Right renal pelvis (tissue), 4 donors: ENCODE measurements at regions not wholly inside any gene's neighbourhood (a gene's known extent, or its start where the extent isn't known, plus 50 kb on each side); places are given as distances from the start of the nearest gene placed in this dataset.
"Not testable (repeated sequence)": the region's sequence is repeated elsewhere in the genome, so short reads cannot be mapped to it uniquely, and the experiment has no call there.

Experiments
- DNase-seq, 4 donors: peaks; one replicate each; pipeline ENCODE4 v3.0.0-alpha.2; 2013; ENCODE audit warnings: low read depth in 4 of 4, low spot score in 3 of 4, missing footprints in 1 of 4

DNA sequence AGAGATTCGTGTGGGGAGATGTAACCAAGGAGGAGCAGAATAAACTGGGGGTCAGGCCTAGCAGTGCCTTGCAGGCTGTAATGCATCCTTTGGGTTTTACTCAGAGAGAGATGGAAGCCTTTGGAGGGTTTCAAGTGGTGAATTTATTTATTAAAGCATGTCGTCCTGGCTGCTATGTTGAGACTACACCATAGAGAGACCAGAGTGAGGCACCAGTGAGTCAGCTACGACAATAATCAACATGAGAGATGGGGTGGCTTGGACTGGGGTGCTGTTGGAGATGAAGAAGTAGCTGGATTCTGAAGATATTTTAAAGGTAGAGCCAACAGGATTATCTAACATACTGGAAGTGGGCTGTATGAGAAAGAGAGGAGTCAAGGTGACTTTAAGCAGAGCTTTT, 335.3 kb upstream of the ARHGEF26 start:
- no peak for DNase-seq

DNA sequence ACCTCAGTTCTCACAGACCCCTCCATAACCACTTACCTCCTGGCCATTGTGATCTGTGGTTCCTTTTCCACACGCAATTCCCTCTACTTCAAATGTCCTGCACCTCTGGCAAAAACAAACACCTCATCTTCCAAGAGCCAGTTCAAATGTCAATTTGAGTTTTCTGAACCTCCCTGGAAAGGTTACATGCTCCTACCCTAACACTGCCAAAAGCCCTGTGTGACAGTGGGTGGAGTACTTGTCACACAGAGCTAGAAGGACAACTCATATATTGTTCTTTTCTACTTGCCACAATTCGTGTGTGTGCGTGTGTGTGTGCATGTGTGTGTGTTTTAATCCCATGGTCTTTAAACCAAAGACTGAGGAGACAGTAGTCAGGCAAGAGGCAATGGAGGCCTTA, 331.8 kb upstream of the ARHGEF26 start:
- DNase-seq: no peak

DNA sequence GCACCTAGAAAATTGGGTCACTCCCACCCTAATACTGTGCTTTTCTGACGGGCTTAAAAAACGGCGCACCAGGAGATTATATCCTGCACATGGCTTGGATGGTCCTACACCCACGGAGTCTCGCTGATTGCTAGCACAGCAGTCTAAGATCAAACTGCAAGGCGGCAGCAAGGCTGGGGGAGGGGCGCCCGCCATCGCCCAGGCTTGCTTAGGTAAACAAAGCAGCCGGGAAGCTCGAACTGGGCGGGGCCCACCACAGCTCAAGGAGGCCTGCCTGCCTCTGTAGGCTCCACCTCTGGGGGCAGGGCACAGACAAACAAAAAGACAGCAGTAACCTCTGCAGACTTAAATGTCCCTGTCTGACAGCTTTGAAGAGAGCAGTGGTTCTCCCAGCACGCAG, 324.1 kb upstream of the ARHGEF26 start:
- not testable (repeated sequence) for DNase-seq

DNA sequence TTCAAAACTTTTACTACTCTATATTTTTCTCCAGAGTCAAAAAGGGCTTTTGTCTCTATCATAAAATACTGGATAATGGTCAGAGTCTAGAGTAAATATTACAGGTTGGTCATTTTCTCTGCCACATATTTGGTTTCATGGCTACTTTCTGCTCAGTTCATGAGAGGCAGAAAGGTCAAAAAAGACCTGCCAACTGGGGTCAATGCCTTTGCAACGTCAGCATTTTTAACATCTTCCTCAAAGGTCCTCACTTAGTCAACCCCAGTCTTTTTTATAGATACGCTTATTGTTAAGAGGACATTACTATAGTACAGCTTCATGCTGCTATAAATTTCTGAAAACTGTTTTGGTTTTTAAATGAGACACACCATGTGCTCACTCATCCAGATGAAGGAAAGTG, 312.1 kb upstream of the ARHGEF26 start:
- DNase-seq: no peak

DNA sequence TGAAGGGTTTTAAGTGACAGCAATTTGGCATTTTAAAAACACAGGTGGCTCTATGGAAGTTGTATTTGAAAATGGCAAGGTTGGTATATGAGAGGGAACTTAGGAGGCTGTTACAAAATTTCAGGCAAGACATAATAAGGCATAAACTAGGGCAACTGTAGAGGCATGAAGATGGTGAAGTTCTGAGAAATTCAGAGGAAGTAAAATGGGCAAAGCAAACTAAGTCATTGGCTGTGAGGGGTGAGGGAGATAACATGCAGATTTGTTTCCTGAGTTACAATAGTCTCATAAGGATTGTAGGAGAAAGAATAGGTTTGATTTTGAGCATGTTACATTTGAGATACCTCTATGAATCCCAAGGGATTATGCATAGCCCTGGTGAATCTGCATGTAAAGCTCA, 302.9 kb upstream of the ARHGEF26 start:
- no peak for DNase-seq

DNA sequence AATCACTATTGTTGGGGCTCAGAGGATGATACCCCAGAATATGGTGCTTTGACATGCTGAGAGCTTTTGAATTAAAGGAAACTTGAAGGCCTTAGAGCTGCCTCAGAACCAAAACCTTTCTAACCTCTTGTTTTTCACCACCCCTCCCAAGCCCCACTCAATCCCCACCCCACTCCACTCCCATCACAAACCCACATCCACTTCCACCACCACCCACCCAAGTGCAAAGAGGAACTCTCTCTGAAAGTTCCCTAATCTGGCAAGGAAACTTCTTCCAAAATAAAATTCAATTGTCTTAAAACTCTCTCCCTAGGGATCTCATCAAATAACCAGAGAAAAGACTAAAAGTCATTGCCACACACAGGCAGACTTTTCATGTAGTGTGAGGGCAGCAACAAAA, 301.2 kb upstream of the ARHGEF26 start:
- DNase-seq: no peak

DNA sequence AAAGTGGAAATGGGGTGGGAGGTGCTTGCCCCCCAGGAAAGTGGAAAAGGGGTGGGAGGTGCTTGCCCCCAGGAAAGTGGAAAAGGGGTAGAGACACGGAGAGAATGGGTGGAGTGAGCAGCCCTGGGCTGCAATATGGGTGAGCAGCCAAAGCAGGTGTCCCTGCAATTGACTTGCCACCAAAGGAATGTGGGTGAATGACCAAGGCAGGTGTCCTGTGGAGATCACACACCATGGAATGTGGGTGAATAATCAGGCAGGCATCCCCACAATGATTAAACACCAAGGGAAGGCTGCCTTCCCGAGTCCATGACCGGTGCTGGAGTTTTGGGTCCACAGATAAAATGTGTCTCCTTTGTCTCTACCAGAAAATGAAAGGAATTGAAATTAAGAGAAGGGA, 292.8 kb upstream of the ARHGEF26 start:
- DNase-seq: not testable (repeated sequence)

DNA sequence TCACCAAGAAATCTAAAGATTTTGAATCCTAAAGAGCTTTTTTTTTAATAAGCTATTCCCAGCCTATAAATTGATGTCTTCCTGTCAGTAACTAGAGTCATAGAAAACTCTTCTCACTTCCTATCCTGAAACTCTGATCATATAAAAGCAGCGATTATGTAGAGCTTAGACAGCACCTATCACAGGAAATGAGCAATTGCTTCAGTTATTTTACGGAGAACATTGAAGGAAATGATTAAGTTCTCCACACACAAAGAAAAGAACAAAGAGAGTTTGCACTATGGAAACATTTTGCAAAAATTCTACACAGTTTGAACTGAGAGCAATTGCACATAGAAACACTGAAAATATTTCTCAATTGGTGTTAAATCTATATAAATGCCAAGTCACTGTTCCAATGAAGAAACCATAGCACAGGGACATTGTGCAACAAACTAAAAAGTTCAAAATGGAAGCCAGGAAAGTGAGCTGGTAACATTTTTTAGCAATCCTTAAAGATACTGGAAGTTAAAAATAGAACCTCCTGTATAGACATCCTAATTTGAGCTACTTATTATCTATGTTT, 291.5 kb upstream of the ARHGEF26 start:
- no peak for DNase-seq

DNA sequence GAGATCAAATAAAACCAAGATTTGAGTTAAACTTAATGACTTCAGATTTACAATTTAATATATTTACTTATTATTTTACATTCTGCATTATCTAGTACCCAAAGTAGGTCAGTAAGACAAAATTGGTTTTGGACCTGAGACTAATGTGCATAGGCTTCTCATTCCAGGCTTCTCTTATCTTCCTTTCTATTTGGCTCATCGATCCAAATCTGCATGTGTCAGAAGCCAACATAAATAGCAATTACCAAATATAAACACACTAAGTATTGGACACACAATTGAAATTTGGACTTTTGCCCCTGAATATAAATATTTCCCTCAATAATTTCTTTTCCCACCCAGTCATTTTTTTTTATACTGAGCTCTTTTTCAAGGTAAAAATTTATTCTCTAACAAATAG, 290.6 kb upstream of the ARHGEF26 start:
- no peak for DNase-seq

DNA sequence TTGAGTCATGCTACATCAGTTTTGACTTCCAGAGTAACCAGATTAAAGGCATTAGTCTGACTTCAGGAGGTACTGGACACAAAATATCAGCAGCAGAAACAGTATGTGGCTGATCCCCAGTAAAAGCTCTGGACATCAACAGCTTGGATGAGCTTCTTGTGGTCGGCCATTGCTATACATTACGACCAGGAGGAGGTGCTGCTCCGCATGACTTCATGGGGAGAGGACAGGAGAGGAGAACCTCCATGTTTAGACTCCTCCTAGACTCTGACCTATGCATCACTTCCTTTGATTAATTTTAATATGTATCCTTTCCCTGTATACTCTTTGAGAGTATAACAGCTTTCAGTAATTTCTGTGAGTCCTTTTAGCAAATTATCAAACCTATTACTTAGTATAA, 285.6 kb upstream of the ARHGEF26 start:
- DNase-seq: no peak

DNA sequence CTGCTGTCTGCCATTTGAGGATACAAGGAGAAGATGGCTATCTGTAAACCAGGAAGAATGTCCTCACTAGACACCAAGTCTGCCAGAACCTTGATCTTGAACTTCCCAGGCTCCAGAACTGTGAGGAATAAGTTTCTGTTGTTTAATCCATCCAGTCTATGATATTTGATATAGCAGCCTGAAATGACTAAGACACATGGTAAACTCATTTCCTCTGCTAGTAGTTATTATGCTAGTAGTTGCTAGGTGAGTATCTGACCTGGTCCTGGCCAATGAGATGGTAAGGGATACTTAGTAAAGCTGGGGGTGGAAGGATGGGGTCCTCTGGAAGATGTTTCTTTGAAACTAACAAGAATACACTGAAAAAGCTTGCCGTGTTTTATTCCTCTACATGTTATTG, 280.7 kb upstream of the ARHGEF26 start:
- DNase-seq: no peak

DNA sequence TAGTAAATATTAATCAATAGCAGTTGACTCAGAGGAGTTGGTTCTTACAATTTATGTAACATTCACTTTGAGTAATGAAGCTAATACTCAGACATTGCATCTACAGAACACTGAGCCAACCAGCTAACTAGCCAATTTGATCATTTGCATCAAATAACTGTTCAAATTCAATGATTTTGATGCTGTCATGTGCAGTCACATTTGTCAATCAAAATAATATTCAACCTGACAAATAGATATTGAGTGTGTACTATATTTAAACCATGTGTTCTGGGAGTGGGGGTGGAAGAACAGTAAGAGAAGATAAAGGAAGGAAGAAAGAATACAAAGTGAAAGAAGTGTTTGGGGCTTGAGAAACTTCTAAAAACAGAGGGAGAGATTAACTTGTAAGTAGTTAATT, 277.2 kb upstream of the ARHGEF26 start:
- no peak for DNase-seq

DNA sequence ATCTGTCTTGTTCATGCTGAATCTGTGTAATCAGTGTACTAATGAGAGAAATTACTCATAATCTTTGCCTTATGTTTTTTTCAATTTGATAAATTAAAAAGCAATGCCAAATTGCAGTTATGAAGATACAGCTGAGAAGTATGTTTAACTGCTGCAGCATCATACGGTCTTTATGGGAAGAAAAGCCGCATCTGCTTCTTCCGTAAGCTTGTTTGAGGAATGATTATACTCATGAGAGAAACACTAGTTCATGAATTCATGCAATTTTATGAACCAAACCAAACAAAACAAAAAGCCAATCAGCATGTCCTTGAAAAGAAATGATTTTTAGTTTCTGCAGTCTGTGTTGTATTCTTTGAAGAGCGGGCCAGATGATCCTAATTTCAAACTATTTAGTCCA, 275.9 kb upstream of the ARHGEF26 start:
- DNase-seq: no peak

DNA sequence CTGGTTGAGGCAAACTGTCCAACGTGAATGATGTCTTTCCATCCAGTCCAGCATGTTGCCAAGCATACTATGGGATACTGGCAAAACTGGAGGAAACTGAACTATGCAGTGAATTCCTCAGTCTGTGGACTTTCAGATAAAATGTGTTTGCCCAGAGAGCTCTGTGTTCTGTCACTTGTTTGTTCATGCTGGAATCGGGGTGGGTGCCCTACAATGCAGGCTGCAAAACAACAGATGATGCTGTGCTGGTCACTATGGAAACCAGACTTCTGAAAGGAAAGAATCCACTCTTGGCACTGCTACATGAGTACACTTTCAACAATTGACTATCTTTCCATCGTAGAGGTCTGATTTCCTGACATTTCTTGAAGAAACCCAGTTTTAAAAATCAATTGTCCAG, 272.5 kb upstream of the ARHGEF26 start:
- DNase-seq: no peak

DNA sequence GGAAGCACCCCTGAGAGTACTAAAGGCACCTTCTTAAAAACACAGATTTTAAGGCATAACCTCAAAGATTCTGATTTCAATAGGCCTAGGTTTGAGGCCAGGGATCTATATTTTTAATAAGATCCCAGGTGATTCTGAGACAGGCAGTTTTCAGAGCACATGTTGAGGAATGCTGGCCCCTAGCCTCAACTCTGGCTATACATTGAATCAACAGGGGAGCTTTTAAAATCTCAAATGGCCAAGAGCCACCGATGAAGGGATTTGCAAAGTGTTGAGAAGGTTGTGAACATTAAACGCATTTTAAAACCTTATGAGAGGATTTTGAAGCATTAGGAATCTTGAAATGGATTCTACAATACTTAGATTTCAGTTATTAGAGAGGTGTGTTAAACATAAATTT, 268.8 kb upstream of the ARHGEF26 start:
- DNase-seq: no peak

DNA sequence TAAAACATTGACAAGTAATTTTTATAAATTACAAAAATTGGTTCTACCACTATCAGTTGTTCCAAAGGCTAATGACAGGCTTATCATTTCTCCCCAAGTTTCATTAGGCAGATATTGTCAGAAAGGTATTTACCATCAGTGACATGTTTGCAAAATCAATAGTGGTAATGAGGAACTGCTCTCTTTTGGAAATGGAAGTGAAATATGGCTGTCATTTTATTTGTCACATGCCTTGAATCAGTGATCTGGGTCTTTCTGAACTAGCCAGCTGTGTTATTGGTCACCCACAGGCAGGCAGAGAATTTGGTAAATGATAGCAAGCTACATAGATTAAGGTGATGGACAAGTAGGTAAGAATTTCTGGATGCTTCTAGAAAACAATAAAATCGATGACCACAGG, 268.0 kb upstream of the ARHGEF26 start:
- DNase-seq: no peak

DNA sequence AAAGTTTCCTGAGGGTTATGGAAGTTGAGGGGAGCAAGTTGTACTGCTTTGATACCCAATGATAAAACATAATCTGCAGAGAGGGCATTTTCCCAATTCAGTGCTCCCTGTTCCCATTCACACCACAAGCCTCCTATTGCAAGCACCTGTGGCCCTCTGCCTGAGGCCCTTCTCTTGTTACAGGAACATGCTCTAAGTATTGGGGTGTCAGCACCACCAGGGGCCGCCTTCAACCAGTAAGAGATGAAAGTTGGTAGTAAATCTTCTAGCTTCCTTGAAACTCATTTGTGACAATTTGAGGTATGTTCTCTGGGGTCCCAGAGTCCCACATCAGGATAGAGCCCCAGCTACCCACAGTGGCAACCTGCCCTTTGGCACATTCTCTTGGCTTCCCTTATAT, 265.4 kb upstream of the ARHGEF26 start:
- no peak for DNase-seq

DNA sequence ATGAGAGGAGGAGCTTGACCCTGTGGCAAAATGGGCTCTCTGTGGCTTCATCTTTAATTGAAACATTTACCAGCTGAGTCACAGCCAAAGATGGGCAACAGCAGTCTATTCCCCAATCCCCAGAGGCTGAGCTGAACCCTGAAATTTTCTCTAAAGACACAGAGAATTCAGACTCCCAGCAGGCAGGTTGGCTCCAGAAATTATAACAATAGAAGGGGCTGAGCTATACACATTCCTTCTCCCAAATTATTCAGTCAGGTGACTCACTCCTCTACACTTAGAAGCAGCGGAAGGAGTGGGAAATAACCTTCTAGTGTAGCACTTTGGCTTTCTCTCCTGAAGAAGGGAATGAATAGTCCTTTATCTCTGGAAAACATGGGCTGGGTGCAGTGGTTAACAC, 264.3 kb upstream of the ARHGEF26 start:
- DNase-seq: no peak

DNA sequence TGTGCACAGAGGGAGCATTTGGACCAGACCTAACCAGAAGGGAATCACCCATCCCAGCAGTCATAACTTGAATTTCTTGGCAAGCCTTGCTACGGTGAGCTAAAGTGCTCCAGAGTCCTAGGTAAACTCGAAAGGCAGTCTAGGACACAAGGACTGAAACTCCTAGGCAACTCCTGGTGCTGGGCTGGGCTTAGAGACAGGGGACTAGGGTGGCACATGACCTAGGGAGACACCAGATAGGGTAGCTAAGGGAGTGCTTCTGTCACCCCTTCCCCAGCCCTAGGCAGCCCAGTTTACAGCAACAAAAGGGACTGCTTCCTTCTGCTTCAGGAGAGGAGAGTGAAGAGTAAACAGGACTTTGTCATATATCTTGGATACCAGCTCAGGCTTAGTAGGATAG, 256.4 kb upstream of the ARHGEF26 start:
- no peak for DNase-seq

DNA sequence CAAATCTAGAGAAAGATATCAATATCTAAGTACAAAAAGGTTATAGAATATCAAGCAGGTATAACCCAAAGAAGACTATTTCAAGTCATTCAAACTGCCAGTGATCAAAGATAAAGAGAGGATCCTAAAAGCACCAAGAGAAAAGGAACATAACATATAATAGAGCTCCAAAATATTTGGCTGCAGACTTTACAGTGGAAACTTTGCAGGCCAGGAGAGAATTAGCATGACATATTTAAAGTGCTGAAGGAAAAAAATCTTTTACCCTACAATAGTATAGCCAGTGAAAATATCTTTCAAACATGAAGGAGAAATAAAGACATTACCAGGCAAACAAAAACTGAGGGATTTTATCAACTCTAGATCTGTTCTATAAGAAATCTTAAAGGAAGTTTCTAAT, 254.3 kb upstream of the ARHGEF26 start:
- DNase-seq: no peak

DNA sequence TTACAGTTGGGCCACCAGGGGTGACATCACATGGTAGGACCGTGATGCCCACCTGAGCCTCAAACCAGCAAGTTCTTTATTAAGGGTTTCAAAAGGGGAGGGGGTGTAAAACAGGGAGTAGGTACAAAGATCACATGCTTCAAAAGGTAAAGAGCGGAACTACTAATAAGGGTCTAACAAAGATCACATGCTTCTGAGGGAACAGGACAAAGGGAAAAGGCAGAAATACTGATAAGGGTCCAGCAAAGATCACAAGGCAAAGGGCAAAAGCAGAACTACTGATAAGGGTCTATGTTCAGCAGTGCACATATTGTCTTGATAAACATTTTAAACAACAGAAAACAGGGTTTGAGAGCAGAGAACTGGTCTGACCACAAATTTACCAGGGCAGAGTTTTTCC, 246.8 kb upstream of the ARHGEF26 start:
- not testable (repeated sequence) for DNase-seq

DNA sequence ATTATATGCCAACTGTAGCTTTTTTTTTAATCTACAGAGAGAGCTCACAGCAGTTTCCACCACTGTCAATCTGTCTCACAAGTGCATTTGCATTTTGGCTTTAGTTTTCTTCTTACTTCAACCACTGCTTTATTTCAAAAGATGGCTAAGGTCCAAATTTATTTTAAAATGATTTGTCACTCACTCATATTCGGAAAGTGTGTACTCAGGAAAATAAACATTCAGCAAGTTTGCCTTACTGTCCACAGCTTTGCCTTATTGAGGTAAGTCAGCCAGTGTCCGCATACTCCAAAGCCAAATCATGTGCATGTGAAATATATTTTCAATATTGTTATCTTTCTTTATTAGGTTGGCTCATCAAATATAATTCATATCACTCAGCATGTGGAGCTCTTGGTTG, 240.7 kb upstream of the ARHGEF26 start:
- no peak for DNase-seq

DNA sequence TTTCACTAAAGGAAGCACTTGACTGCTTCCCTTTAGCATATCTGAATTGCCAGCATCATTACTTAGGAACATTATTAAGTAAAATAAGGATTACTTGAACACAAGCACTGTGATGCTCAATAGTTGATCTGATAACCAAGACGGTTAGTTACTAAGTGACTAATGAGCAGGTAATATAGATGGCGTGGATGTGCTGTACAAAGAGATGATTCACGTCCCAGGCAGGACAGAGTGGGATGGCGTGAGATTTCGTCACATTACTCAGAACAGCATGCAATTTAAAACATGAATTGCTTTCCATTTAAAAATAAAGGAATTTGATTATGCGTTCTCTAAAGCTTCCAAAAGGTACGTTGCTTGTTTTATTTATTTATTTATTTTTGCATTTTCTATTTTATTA, 240.0 kb upstream of the ARHGEF26 start:
- no peak for DNase-seq

DNA sequence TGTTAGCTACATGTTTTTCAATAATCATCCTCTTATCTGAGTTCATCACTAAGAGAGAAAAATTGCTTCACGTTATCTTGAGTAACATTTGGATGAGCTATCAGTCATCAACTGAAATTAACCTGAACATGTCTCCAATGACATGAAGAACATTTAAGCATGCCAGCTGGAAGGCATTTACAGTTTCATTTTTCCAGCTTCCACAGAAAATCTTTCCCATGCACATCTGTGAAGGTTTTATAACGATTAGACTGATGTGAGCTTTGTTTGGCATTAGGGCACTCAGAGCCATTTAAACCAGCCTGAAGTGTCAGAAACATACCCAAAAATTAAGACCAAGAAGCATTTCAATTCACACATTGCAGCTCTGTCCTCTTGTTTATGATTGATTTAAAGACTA, 235.8 kb upstream of the ARHGEF26 start:
- DNase-seq: no peak
